ENCODE measurements at regions not wholly inside any gene's neighbourhood (a gene's known extent, or its start where the extent isn't known, plus 50 kb on each side); places are given as distances from the start of the nearest gene placed in this dataset.

- no peak for DNase-seq (ENCODE audit: low read depth in 2 of 2)
Observed at GRCh38 chr3:116929505-116930222, 220.1 kb downstream of the TUSC7 start.

- no peak for DNase-seq (ENCODE audit: low read depth in 2 of 2)
Observed at GRCh38 chr3:116930786-116931185, 221.2 kb downstream of the TUSC7 start.

DNA sequence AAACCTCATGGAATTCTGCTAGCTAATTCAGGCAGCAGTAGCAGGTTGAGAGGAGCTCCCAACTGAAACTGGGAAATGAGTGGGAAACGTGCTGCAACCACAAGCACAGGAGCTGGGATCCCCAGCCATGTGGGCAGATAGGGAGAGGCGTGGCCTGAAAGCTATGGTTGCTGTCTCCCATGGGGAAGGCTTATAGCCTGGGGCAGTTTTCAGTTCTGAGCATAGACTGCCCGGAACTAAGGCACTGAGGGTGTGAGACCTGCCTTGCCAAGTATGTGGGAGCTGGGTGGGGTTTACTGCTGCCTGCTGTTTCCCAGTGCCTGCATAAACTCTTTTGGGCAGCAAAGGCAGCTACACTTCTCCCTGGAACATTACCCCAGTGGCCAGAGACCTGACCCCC, 229.5 kb downstream of the TUSC7 start:
- DNase-seq (ENCODE audit: low read depth in 2 of 2), result no peak

- no peak for DNase-seq (ENCODE audit: low read depth in 2 of 2)
Observed at GRCh38 chr3:116939550-116939949, 230.0 kb downstream of the TUSC7 start.

DNA sequence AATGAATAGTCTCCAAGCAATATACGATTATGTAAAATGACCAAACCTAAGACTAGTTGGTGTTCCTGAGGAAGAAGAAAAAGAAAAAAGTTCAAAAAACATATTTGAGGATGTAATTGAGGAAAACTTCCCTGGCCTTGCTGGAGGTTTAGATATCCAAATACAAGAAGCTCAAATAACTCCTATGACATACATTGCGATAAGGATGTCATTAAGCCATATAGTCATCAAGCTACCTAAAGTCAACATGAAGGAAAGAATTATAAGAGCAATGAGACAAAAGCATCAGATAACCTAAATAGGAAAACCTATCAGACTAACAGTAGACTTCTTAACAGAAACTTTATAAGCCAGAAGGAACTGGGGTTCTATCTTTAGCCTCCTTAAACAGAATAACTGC, 231.1 kb downstream of the TUSC7 start:
- no peak for DNase-seq (ENCODE audit: low read depth in 2 of 2)

DNA sequence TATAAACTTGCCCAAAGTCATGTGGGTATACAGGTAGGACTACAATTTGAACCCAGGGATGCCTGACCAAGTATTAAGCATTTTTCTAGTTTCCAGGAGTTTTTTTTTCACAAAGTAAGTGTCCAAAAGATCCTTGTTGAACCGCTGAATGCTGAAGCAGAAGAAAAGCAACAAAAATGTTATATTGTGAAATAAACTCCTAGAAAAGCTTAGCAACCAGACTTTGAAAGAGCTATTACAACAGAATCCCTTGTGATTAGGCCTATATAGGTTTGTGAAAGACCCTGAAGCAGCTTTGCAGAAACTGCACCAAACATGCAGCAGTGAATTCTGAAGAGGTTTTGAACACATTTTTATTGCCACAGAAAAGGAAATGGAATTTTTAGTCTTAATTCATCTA, 236.8 kb downstream of the TUSC7 start:
- DNase-seq (ENCODE audit: low read depth in 2 of 2), result no peak

- no peak for DNase-seq (ENCODE audit: low read depth in 2 of 2)
Observed at GRCh38 chr3:116947148-116947547, 237.6 kb downstream of the TUSC7 start.

GRCh38 chr3:116947809-116948208, 238.2 kb downstream of the TUSC7 start:
- no peak for DNase-seq (ENCODE audit: low read depth in 2 of 2)

DNA sequence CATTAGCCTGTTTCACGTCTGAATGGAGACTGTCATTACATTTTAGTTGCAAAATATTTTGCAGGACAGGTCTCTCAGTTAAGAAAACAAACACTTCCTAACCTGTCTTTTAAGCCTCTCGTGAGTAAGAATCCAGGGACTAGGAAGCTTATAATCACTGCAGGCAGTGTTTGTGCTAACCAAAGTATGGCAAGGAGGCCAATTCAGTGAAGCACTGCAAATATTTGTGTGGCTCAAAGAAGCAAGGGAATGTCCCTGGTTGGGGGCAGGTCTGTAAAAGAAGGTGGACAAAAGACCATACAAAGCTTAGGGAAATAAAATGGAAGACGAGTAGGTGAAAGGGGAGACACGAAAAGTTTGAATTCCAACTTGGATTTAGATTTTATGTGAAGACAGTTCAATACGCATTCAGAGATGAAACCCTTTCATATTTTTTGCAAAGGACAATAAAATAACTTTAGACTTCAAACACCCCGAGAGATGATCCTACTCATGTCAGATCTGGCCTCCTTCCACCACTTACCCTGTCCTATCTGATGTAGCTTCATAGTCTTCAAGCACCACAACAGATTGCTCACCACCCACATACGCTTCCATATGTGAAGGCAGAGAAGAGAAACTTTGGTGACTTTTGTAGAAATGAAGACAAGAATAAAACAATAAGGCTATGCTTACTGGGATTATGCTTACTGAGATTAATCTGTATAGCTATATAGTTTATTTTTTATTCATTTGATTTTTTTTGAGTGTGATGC, 240.9 kb downstream of the TUSC7 start:
- DNase-seq (ENCODE audit: low read depth in 2 of 2), result no peak

DNA sequence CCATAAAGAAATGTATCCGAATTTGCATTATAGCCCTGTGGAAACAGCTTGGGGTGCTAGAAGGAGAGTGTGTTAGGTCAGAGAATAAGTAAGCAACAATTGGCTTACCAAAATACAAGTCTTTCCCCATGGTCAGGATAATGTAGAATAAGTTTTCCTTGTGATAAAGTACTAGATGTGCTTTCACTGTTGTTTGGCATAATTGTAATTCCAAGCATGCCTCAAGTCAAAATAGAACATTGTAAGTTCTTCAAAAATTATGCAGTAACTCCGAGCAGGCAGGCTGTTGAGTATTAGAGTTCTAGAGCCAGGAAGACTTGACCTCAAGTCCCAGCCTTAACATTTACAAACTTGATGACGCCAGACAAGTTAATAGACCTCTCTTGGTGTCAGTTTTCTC, 242.0 kb downstream of the TUSC7 start:
- DNase-seq (ENCODE audit: low read depth in 2 of 2), result no peak

DNA sequence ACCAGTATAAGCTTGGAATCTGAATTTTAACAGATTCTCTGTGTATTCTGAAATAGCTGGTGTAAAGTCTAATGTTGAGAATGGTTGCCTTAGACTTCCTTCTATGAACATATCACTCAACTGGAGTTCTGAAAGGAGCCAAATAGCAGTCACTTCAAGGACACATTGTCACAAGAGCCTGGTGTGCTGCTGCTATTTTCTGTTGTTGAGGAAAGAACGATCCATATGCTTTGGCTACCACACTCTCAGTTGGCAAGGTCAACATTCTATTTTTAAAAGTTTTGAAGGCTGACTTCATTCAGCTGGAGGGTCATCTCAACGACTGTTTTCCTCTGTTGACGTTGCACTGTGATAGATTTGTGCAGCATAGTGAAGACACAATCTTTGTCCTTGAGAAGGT, 248.7 kb downstream of the TUSC7 start:
- no peak for DNase-seq (ENCODE audit: low read depth in 2 of 2)

DNA sequence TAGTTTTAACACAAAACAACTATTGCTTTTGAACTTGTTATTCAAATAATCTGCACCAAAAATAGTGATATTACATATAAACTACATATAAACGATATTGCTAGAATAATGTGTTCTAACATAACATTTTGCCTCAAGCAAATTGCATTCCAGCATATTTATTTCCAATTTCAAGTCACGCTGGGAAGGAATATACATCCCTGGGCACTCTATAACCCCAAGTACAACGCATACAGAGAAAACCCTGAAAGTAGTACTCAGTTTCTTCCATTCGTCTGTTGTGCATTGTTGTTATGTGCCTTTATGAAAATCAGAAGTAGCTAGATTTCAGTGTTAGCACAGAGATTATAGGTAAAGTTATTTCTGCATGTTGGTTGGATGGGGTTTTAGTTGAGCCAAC, 251.5 kb downstream of the TUSC7 start:
- DNase-seq (ENCODE audit: low read depth in 2 of 2), result no peak

DNA sequence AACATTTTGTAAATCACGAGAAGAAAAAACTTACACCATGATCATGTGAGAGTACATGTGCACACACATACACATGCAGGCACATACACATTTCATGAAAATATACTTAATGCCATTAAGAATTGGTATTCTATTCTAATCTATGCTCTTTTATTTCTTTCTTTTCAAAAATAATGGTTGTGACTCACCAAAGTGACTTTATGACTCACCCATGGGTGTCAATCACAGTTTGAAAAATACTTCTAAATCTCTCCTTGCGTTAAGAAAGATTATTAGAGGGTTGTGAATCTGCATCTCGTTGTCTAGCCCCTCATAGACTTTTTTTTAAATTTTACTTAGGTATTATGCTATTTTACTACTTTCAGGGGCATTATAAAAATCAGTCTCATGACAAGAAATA, 254.2 kb downstream of the TUSC7 start:
- no peak for DNase-seq (ENCODE audit: low read depth in 2 of 2)

GRCh38 chr3:116966649-116967048, 257.1 kb downstream of the TUSC7 start:
- no peak for DNase-seq (ENCODE audit: low read depth in 2 of 2)

DNA sequence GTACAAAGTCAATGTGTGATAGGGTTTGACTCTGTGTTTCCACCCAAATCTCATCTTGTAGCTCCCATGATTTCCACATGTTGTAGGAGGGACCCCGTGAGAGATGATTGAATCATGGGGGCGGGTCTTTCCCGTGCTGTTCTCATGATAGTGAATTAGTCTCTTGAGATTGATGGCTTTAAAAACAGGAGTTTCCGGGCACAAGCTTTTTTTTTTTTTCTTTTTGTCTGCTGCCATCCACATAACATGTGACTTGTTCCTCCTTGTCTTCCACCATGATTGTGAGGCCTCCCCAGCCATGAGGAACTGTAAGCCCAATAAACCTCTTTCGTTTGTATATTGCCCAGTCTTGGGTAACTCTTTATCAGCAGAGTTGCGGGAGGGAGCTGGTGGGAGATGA, 259.6 kb downstream of the TUSC7 start:
- no peak for DNase-seq (ENCODE audit: low read depth in 2 of 2)

- DNase-seq (ENCODE audit: low read depth in 2 of 2), result no peak
Observed at GRCh38 chr3:116969646-116970045, 260.1 kb downstream of the TUSC7 start.

- no peak for DNase-seq (ENCODE audit: low read depth in 2 of 2)
Observed at GRCh38 chr3:116971531-116971930, 262.0 kb downstream of the TUSC7 start.

DNA sequence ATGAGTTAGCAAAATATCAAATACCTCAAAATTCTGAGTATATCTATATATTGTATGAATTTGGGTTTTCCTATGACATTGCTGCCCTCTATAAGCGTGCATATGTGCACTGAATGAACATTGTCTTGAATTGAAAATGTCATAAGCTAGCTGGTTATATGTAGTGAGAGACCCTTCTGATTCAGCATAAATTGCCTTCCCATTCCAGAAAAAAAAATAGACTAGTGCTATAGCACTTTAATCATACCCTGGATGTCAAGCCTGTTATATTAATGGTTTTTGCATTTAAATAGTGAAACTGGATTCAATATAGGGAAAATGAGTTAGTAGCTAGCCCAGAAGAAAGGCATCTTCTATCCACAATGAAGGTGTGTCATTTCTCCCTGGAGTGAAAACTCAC, 265.1 kb downstream of the TUSC7 start:
- no peak for DNase-seq (ENCODE audit: low read depth in 2 of 2)

- no peak for DNase-seq (ENCODE audit: low read depth in 2 of 2)
Observed at GRCh38 chr3:116977441-116977840, 267.9 kb downstream of the TUSC7 start.

DNA sequence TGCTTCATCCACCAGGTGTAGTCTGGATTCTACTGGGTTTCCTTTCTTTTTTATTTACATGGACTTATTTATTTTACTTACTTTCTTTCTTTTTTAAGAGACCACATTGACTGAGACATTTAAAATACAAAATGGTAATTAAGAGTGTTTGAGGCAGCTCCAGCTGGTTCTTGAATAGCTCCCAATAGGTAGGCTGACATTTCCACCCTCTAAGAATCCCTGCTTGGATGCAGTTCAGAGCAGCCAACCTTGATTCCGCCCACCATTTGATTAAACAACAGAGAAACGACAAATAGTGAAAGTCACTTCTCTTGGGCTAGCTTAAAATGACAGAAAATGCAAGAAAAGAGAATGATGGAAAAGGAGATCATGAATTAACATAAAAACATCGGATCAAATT, 270.5 kb downstream of the TUSC7 start:
- no peak for DNase-seq (ENCODE audit: low read depth in 2 of 2)

GRCh38 chr3:116981089-116981488, 271.5 kb downstream of the TUSC7 start:
- no peak for DNase-seq (ENCODE audit: low read depth in 2 of 2)

GRCh38 chr3:116984301-116984700, 274.7 kb downstream of the TUSC7 start:
- no peak for DNase-seq (ENCODE audit: low read depth in 2 of 2)

DNA sequence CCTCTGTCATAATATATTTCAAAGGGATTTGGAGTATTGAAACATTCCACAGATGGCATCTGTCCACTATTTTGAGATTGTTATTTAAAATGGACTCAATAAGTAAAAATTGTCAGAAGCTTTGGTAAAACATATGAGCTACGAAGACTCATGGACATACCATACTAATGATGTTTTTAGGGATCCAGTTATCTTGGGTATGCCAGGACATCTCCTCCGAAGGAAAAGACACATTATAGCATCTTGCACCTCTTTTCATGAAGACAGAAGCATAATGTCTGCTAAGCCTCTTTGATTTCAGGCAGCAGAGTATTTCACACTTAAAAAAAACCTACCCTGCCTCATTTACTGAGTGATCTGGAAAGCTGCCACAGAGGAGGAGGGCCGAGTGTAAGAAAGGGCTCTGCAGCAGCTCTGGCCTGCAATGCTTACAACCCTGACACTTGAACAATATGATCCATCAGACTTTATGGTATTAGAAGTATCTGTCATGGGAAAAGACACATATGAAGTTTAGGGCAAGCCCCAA, 284.8 kb downstream of the TUSC7 start:
- no peak for DNase-seq (ENCODE audit: low read depth in 2 of 2)
